WERI-Rb-1 (cell line): ENCODE measurements at regions not wholly inside any gene's neighbourhood (a gene's known extent, or its start where the extent isn't known, plus 50 kb on each side); places are given as distances from the start of the nearest gene placed in this dataset.

Experiments
- DNase-seq: peaks from one replicate; pipeline ENCODE4 v3.0.0-alpha.2; 2020
- H3K27ac ChIP-seq: fragments of 250-450 bp; sonication (Bioruptor Pico); 2 replicates; pipeline ENCODE4 v1.5.1; 2020; ENCODE audit warnings: mild to moderate bottlenecking, moderate library complexity
- H3K27me3 ChIP-seq: fragments of 250-450 bp; sonication (Bioruptor Pico); 2 replicates; pipeline ENCODE4 v1.5.1; 2021; ENCODE audit warnings: mild to moderate bottlenecking, low read depth, moderate library complexity; ENCODE audit not compliant: insufficient read depth, severe bottlenecking
- H3K36me3 ChIP-seq: fragments of 250-450 bp; sonication (Bioruptor Pico); 2 replicates; pipeline ENCODE4 v1.5.1; 2020; ENCODE audit warnings: mild to moderate bottlenecking, moderate library complexity
- H3K4me3 ChIP-seq: 2 replicates; pipeline ENCODE4 v1.5.1; 2011; ENCODE audit warnings: low read depth, mild to moderate bottlenecking, control low read depth, low read length
- H3K9me3 ChIP-seq: fragments of 250-450 bp; sonication (Bioruptor Pico); 2 replicates; pipeline ENCODE4 v1.5.1; 2021; ENCODE audit warnings: mild to moderate bottlenecking, moderate library complexity; ENCODE audit not compliant: severe bottlenecking
- TF ChIP-seq, protein P1 (sequence below): IDR thresholded peaks from 2 replicates; pipeline ENCODE4 v1.5.1; 2011; ENCODE audit warnings: low read depth, mild to moderate bottlenecking, control low read depth, inconsistent platforms, low read length

GRCh38 chr9:129393064-129393463, 215.0 kb upstream of the IER5L start:
- H3K36me3 ChIP-seq: no peaks in the 10 kb centered on the region
- DNase-seq: no peak
- H3K4me3 ChIP-seq: no peak overlapping the region
- H3K27ac ChIP-seq: no peak overlapping the region
- no peaks in the 10 kb centered on the region for H3K9me3 ChIP-seq
- TF ChIP-seq, protein P1, sequence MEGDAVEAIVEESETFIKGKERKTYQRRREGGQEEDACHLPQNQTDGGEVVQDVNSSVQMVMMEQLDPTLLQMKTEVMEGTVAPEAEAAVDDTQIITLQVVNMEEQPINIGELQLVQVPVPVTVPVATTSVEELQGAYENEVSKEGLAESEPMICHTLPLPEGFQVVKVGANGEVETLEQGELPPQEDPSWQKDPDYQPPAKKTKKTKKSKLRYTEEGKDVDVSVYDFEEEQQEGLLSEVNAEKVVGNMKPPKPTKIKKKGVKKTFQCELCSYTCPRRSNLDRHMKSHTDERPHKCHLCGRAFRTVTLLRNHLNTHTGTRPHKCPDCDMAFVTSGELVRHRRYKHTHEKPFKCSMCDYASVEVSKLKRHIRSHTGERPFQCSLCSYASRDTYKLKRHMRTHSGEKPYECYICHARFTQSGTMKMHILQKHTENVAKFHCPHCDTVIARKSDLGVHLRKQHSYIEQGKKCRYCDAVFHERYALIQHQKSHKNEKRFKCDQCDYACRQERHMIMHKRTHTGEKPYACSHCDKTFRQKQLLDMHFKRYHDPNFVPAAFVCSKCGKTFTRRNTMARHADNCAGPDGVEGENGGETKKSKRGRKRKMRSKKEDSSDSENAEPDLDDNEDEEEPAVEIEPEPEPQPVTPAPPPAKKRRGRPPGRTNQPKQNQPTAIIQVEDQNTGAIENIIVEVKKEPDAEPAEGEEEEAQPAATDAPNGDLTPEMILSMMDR: no peak
- H3K27me3 ChIP-seq: no peaks in the 10 kb centered on the region

- H3K9me3 ChIP-seq: no peaks in the 10 kb centered on the region
- H3K36me3 ChIP-seq: no peaks in the 10 kb centered on the region
- TF ChIP-seq, protein P1: no peak
- DNase-seq: no peak
- H3K27me3 ChIP-seq: no peaks in the 10 kb centered on the region
- H3K27ac ChIP-seq: no peak overlapping the region
- H3K4me3 ChIP-seq: no peak overlapping the region
Measured at GRCh38 chr9:129392093-129392541, 214.1 kb upstream of the IER5L start.

GRCh38 chr9:129391221-129391661, 213.2 kb upstream of the IER5L start:
- H3K4me3 ChIP-seq: no peak overlapping the region
- H3K27ac ChIP-seq: no peak overlapping the region
- H3K9me3 ChIP-seq: no peaks in the 10 kb centered on the region
- DNase-seq: no peak
- no peaks in the 10 kb centered on the region for H3K27me3 ChIP-seq
- no peaks in the 10 kb centered on the region for H3K36me3 ChIP-seq
- TF ChIP-seq, protein P1: no peak

DNA sequence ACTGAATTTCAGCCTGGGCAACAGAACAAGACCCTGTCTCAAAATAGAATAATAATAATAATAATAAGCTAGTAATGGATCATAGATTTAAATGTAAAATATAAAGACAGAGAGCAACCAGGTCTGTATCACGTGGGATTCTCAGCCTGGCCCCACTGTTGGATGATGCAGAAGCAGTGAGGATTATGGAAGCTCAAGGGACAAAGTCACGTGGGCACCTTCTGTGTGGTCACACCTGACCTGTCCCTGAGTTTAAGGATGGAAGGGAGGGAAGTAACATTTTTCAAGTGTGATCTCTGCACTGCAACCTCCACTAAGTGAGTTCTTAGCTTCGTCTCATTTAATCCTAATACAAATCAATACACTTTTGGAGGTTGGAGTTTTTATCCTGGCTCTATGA, 212.5 kb upstream of the IER5L start:
- no peak overlapping the region for H3K27ac ChIP-seq
- H3K36me3 ChIP-seq: no peaks in the 10 kb centered on the region
- no peak overlapping the region for H3K4me3 ChIP-seq
- H3K27me3 ChIP-seq: no peaks in the 10 kb centered on the region
- peak; percentile 52 for DNase-seq
- TF ChIP-seq, protein P1: no peak
- no peaks in the 10 kb centered on the region for H3K9me3 ChIP-seq

- H3K36me3 ChIP-seq: no peaks in the 10 kb centered on the region
Measured at GRCh38 chr9:129387822-129388221, 209.8 kb upstream of the IER5L start.

GRCh38 chr9:129386812-129387177, 208.7 kb upstream of the IER5L start:
- Histone ChIP-seq H3K36me3 (no peaks in the 10 kb centered on the region), H3K27ac (no peak overlapping the region), H3K27me3 (no peaks in the 10 kb centered on the region), H3K4me3 (no peak overlapping the region), H3K9me3 (no peaks in the 10 kb centered on the region)
- TF ChIP-seq, protein P1: no peak
- no peak for DNase-seq

More at GRCh38 chr9:129387822-129388221, 209.8 kb upstream of the IER5L start:
- Histone ChIP-seq H3K9me3 (no peaks in the 10 kb centered on the region), H3K27ac (no peak overlapping the region), H3K4me3 (no peak overlapping the region), H3K27me3 (no peaks in the 10 kb centered on the region)
- no peak for DNase-seq
- TF ChIP-seq, protein P1: no peak
